UCSD-AML1 (cell line): ENCODE measurements at regions not wholly inside any gene's neighbourhood (a gene's known extent, or its start where the extent isn't known, plus 50 kb on each side); places are given as distances from the start of the nearest gene placed in this dataset.
"Not testable (repeated sequence)": the region's sequence is repeated elsewhere in the genome, so short reads cannot be mapped to it uniquely, and the experiment has no call there.

Experiments used
- DNase-seq: peaks from one replicate; lab custom pipeline; 2025; ENCODE audit not compliant: unreplicated experiment; lab: John Stamatoyannopoulos, UW

DNA sequence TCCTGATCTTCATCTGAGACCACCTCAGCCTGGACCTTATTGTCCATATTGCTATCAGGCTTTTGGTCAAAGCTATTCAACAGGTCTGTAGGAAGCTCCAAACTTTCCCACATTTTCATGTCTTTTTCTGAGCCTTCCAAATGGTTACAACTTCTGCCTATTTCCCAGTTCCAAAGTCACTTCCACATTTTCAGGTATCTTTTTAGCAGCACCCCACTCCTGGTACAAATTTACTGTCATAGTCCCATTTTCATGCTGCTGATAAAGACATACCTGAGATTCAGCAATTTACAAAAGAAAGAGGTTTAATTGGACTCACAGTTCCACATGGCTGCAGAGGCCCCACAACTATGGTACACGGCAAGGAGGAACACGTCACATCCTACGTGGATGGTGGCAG lies 815.5 kb downstream of the KCNJ2 start:
- DNase-seq = no peak

DNA sequence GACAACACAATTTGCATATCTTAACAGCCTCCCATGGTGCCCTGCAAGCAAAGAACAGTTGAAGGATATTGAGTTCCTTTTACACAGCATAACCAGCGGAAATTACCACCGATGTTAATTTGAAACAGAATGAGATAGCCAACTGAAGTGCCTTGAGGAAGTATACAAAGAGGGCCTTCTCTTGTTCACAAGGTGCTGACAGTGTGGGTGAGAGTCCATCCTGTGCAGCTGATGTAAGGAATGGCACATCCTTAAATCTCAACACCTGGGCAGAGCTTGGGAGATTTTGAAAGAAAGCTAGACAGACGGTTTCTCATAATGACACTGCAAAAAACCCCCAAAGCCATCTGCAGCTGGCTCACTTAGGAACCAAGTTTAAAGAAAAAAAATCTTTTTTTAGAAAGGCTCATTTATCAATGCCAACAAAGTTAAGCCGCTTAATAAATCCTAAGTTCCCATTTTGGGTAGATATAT lies 818.6 kb downstream of the KCNJ2 start:
- DNase-seq = no peak

DNA sequence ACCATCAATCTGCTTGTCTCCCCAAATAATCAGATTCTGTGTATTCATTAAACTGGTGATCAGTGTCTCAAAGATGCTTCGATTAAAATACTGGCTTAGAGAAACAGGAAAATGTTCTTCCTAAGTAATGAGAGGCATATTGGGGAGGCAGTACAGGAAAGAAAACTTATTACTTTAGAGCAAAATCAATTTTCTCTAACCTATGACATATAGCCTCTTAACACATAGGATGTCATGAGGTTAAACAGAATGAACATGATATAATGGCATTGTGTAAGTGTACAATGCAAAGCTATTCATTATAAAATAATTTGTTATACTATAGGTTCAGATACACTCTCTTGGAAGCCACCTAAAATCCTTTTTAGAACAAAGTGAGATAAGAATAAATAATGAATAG lies 819.3 kb downstream of the KCNJ2 start:
- DNase-seq = no peak

DNA sequence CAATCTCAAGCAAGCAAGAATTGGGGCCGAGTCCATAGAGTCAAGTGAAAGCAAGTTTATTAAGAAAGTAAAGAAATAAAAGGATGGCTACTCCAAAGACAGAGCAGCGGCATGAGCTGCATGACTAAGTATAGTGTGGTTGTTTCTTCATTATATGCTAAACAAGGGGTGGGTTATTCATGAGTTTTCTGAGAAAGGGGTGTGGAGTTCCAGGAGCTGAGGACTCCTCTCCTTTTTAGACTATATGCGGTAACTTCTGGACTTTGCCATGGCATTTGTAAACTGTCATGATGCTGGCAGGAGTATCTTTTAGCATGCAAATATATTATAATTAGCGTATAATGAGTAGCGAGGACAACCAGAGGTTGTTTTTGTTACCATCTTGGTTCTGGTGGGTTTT lies 819.9 kb downstream of the KCNJ2 start:
- no peak for DNase-seq

DNA sequence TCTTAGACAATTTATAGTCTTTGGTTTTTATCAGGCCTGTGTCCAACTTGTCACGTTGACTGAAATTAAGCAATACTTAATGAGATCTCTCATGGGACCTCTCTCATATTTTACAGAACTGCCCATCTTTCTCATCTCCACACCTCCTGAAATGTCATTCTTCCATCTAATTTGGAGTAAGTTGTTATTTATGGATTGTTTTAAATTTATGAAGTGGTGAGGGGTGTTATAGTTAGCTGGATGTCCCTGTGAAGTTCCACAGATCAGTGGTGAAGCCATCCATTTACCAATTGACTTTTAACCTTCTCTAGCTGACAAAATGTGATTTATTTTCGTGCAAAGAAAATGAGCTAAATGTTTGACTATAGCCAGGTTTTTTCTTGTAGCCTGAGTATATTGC lies 824.9 kb downstream of the KCNJ2 start:
- no peak for DNase-seq

DNA sequence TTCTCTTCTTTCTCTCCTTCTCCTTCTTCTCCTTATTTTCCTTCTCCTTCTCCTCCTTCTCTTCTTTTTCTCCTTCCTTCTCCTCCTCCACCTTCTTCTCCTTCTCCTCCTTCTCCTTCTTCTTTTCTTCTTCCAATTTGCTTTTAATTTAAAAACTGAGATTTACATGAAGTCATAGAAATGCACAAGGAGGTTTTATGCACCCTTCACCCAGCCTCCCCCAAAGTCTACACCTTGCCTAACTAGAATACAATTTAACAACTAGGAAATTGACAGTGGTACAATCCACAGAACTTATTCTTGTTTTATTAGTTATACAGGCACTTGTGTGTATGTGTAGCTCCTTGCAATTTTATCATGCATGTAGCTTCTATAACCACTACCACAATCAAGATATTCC lies 826.7 kb downstream of the KCNJ2 start:
- DNase-seq = no peak

DNA sequence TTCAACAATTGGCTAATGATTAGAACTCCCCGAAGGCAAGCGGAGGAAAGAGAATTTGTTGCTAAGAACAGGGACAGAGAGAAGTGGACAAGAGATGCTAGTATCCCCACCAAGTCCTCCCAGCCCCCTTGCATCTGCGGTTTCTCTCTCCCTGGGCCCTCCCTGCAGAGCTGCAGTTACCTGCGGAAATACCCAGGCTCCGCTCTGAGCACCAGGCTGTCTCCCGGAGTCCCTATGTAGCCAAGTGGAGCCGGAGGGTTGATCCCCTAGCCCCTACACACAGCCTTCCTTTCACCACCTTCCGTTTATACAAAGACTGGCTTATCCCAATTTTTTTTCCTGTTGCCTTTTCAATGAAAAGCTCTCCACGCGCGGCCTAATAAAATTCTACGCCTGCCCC lies 834.4 kb downstream of the KCNJ2 start:
- no peak for DNase-seq

DNA sequence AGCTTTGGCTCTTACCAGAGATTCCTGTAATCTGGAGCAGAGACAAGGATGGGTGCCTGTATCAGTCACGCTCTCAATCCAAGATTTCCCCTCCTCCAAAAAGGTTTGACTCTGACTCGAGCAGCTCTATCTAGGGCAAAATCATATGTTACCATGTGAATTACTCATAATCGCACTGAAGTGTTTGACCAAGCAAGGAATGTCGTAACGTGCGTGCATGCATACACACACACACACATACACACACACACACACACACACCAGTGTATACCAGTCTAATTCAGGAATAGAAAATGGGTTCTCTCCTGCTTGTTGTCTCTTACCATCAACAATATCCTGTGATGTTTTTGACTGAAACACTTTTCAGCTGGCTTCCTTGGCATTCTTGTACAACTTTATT lies 835.1 kb downstream of the KCNJ2 start:
- DNase-seq = no peak

DNA sequence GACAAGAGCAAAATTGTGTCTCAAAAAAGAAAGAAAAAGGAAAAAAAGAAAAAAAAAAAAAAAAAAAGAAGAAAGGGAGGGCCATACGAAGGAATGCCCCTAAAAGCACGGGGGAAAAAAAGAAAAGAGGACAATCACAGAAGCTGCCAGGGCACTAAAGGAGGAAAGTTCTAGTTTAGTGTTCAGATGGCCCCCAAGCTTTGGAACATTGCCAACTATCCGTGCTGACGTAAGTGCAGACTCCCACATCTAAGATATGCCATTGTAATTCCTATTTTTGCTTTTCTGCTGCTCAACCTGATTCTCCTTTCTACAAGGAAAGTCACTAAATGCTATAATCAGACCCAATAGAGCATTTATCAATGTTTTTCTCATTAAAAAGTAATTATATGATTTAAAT lies 842.1 kb downstream of the KCNJ2 start:
- DNase-seq = no peak

DNA sequence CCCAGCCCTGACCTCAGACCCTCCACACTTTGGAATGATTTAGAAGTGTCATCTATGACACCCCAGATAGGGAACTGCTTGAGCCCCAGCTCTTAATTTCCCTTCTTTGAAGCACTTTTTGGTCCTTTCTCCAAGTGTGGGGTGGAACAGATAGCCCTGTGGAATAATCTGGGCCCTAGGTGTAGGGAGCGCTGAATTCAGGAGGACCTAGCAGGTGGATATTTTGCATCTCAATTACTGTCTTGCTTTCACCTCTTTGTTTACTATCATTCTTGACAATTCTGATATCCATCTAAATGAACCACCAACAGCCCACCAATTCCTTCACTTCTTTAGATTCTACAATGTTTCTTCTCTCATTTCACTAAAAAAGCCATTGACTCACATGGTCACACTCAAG lies 850.4 kb downstream of the KCNJ2 start:
- no peak for DNase-seq

DNA sequence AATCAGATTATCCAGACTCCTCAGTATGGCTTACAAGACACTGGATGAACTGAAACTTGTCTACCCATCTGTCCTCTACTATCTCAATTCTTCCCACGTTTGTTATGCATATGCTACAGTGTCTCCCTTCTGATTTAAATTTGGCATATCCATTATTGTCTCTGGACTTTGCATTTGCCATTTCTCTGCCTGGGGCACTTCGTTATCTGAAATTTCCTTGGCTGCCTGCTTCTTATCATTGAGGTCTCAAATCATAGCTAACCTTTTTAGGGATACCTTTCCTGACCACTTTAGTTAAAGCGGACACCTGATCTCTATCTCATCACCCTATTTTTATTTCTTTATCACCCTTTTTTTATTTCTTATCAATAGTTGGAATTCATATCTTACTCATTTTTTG lies 853.4 kb downstream of the KCNJ2 start:
- DNase-seq = no peak

DNA sequence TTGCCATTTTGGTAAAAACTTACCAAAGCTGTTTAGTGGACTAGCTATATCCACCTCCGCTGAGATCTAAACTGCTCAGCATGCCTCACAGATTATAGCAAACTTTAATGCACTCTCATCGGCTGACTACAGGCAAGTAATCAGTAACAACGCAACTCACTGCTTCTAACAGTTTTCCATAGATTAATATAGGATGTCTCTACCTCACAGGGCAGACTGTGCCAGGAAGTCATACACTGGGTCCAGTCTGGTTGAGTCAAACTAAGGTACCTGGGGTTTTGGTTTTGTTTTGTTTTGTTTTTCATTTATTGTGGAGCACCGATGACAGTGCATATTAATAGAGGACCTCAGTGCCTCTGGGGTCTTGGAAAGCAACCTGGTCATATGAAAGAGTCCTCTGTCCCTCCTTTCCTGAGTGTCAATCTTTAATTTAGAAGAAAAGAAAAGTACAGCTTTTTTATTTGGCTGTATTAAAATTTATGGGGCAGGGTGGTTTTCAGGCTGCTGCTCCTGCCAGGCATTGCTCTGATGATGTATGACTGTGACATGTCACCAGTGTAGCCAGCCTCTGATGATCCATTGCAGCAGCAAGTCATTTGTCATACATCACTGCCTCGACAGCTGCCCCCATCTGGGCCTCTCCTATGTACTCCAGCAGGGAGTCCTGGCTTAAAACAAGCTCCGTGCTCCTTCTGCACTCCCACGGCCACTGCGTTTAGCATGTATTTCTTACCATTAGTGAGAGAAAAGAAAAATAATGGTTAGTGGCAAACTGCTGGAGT lies 854.1 kb downstream of the KCNJ2 start:
- no peak for DNase-seq

DNA sequence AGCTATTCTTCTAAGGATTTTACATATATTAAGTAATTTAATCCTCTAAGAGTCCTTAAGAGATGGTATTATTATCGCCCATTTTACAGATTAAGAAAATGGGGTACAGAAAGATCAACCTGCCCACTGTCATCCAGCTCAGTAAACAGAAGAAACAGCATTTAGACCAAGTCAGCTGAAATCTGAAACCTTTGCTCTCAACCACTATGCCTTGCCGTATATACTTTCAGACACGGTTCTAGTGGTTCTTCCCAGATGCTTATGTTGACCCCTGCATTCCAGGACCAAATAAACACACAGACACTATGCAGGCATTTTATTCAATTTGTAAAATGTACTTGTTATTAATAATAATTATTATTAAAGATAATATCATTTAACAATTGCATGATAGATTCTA lies 854.8 kb downstream of the KCNJ2 start:
- DNase-seq = no peak

DNA sequence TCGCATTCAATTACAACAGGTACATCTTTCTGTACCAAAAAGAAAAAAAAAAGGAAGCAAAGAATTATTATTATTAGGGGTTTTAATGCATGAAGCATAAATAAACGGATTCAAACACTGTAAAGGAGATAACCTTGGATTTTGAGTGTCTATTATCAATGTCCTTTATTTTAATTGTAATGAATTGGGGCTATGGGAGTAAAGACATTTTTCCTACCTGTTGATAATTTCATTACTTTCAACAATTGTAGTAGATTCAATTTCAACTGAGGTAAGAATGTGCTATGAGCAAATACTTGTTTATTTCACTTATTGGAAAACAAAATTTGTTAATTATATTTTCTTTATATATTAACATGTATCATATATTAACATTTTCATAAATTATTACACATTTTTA lies 855.6 kb downstream of the KCNJ2 start:
- no peak for DNase-seq

DNA sequence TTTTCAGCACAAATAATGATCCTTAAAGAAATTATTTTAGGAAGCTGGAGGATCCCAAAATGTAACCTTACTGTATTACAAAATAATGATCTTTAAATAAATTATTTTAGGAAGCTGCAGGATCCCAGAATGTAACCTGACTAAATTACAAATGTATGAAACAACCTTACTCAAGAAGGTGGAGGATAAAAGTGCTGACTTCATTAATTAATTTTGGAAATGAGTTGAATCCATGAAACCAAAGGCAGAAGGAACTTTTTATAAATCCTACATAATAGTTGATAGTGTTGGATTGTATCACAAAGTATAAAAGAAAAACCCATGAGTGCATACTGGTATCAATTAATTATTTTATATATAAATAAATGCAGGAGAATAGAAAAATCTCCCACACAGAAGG lies 859.9 kb downstream of the KCNJ2 start:
- DNase-seq = no peak

DNA sequence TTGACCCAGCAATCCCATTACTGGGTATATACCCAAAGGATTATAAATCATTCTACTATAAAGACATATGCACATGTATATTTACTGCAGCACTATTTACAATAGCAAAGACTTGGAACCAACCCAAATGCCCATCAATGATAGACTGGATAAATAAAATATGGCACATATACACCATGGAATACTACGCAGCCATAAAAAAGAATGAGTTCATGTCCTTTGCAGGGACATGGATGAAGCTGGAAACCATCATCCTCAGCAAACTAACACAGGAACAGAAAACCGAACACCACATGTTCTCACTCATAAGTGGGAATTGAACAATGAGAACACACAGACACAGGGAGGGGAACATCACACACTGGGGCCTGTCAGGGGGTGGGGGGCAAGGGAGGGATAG lies 862.0 kb downstream of the KCNJ2 start:
- not testable (repeated sequence) for DNase-seq

DNA sequence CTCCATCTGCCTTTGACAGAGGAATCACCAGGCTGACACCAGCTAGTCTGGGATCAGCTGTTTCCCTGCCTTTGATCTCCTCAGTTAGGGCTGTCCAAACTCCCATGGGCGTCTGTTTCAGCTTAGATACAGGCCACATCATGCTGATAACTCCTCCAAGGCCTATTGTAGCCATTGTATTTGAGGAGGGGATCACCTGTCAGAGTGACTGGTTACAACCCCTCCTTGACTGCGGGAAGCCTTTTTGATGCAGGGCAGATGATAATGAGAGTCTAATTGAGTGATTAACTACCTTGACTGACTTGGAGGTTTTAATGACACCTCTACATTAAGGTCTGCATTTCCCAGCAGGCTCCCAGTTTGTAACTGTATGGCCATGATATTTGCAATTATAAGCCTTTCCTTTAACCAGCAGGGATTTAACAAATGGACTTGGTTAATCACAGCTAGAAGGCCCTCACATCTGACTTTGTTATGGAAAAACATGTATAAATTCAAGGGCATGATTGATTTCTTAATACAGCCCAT lies 863.5 kb downstream of the KCNJ2 start:
- DNase-seq = no peak

DNA sequence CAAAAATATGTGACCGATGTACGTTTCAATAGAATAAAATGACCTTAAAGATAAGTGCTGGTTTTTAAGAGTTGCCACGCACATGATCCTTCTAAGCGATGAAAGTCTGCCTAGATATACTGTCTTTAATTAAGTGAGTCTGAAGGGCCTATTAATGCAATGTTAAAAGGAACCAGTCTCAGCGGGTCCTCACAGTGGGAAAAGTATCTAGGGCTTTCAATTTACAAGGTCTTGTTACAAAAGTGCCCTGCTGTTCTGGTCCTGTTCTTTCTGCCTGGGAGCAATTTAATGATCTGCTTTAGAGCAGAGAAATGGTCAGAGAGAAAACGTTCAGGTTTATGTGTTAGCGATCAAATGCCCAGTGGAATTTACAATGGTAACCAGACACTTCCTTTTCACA lies 864.0 kb downstream of the KCNJ2 start:
- no peak for DNase-seq

DNA sequence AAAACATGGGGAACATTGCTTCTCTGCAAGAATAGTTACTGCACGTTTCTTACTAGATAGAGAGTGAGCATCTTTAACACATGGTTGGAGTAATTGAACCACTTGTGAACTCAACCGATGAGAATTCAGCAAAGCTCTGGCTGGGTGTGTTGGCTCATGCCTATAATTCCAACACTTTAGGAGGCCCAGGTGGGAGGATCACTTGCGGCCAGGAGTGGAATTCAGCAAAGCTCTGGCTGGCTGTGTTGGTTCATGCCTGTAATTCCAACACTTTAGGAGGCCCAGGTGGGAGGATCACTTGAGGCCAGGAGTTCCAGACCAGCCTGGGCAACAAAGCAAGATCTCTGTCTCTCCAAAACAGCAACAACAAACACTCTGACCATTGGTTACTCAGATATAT lies 865.9 kb downstream of the KCNJ2 start:
- DNase-seq = no peak

DNA sequence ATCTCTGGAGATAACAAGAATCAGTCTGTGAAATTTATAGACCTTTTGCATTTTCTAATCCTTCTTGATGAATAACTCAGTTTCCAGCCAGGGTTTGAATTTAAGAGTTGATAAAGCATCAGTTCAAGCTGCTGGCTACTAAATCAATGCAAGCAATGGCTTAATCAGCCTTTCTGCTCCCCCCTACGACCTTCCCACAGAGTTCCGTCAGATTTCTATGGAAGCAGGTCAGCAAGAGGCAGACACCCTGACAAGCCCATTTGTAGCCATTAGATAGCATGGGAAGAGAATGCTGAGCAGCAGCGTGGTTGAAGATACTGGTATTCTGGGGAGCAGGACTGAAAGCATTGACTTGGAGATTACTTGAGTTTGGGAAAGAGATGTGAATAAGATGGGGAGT lies 868.1 kb downstream of the KCNJ2 start:
- DNase-seq = no peak

DNA sequence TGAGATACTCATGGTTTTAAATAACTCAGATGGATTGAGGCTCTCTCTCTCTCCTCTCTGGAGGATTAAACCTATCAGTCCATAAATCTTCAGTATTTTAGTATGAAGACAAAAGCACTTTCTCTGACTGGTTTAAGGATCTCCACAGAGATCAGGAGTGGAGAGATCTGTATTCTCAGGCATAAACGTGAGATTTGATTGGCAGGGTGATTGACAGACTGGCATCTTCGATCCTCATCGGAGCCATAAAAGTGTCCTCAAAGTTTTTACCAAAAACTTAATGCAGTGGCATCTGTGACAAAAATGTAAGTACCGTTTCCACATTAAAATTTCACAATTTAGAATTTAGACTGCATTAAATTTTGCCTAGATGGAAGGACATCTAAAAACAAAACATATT lies 870.1 kb downstream of the KCNJ2 start:
- no peak for DNase-seq

DNA sequence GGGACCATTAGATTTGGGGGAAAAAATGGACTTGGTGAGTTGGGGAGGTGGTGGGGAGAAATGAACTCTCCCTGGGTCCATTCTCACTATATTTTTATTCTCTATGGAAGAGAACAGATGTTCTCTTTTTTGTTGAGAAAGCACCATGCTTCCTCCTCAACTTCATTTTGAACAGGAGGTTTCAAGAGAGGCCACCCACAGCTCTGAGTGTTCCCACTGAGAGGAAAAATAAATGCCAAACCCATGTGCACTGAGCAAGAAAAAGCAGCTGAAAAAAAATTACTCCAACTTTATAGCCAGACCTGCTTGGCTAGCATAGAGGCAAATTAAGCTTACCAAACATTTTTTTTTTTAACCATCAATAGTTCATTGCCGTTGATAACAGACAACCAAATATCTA lies 883.6 kb downstream of the KCNJ2 start:
- no peak for DNase-seq

DNA sequence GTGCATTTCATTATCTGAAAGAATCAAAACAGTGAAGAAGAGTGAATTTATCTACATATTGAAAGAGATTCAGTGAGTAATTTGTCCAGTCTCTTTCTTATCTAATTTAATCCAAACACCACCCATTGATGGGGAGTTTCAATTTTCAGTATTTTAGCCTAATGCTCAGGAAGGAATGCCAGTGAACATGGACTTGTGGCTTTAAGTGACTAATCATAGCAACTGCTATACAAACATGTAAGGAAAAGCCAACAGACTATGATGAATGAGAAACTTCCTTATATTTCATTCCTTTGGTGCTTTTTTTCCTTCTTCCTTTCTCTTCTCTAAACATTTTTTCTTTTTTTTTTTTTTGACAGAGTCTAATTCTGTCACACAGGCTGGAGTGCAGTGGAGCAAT lies 885.8 kb downstream of the KCNJ2 start:
- DNase-seq = no peak
